Right forelimb (tissue), 1 donor: ENCODE measurements at regions not wholly inside any gene's neighbourhood (a gene's known extent, or its start where the extent isn't known, plus 50 kb on each side); places are given as distances from the start of the nearest gene placed in this dataset.

ENCODE experiments used
- DNase-seq: peaks from one replicate; pipeline ENCODE4 v3.0.0-alpha.2; 2018

DNA sequence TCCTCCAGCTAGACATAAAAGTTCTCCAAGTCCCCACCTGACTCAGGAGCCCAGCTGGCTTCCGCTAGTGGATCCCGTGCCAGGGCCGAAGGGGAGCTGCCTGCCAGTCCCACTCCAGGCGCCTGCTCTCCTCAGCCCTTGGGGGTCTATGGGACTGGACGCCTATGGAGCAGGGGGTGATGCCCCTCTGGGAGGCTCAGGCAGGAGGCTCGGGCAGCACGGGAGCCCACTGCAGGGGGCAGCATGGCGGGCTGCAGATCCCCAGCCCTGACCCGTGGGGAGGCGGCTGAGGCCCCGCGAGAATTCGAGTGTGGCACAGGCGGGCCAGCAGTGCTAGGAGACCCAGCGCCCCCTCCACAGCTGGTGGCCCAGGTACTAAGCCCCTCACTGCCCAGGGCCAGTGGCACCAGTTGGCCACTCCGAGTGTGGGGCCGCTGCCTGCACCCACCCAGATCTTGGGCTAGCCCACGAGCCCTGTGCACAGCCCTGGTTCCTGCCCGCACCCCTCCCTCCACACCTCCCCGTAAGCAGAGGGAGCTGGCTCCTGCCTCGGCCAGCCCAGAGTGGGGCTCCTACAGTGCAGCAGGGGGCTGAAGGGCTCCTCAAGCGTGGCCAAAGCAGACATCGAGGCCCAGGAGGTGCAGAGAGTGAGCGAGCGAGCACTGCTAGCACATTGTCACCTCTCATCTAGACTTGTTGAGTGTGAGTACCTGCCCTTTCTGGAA is 221.3 kb upstream of the NSMCE3 start:
- no peak for DNase-seq

DNA sequence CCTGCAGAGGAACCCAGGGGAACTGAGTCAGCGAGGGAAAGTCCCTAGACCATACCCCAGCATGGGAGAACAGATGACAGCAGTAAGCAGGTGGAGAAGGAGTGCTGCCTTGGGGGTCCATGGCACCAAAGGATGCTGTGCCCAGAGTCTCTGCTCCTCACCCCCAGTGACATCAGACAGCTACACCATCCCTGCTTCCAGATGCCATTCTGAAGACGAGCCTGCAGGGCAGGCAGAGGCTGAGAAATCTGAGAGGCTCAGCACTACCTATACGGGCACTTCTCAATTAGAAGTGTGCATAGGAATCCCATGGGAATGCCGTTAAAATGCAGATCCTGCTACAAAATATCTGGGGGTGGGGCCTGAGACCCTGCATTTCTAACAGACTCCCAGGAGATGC is 211.3 kb upstream of the NSMCE3 start:
- DNase-seq = no peak

DNA sequence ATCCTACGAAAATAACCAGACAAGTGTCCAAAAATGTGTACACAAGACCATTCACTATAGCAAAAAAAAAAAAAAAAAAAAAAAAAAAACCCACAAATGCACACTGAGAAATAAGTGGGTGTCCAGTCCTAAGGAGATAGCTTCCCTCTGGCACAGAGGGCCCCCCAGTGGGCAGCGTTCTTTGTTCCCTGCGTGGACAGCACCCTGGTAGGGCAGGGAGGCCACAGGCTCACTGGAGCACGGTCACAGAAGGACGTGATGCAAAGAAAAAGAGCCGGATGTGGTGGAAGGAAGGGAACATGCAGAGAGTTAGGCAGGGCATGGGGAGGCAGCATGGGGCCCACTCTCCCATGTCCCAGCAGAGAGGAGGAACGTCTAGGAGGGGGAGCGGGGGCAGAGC is 210.7 kb upstream of the NSMCE3 start:
- DNase-seq = no peak

GRCh38 chr15:29477256-29477655 is 207.6 kb upstream of the NSMCE3 start:
- DNase-seq = no peak

DNA sequence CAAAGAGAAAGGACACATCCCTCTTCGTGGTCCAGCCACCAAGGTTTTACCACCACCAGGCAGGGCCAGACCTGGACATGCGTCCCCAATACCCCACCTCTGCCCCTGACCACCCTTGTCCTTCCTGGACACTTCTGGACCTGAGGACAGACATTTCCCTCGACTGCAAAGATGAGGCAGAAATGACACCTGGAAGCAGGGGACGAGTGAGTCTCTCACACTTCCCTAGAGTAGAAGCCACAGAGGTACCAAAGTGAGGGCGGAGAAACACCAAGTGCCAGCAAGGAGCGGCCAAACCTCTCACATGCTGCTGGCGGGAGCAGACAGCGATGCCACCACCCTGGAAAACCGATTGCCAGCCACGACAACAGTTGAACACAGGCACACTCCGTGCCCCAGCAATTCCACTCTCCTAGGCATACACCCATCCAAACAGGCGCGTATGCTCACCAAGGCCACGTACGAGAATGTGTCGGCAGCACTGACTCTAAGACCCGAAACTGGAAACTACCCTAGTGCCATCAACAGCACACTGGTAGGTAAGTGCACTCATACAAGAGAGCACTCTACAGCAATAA is 207.0 kb upstream of the NSMCE3 start:
- no peak for DNase-seq

- no peak for DNase-seq
Observed at GRCh38 chr15:29475096-29475495, 205.5 kb upstream of the NSMCE3 start.

DNA sequence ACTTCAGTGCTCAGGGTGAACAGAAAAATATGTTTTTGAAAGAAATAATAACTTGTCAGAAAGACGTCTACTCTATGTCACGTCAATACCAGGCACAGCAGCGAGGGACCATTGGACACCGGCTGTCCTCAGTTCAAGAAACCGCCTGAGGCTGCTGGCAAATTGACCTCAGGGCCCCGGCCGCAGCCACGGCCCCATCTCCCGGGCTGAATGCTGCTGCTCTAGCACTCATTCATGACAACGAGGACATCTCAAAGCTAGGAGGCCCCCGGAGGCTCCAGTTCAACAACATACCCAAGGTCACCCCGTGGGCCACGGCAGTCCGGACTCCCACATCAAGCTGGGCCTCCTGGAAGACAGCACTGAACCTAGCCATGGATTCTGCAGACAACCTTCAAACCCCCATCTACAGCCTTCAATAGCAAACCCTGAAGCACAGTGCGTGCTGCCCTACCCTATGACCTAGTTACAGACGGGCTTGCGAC is 204.0 kb upstream of the NSMCE3 start:
- no peak for DNase-seq

DNA sequence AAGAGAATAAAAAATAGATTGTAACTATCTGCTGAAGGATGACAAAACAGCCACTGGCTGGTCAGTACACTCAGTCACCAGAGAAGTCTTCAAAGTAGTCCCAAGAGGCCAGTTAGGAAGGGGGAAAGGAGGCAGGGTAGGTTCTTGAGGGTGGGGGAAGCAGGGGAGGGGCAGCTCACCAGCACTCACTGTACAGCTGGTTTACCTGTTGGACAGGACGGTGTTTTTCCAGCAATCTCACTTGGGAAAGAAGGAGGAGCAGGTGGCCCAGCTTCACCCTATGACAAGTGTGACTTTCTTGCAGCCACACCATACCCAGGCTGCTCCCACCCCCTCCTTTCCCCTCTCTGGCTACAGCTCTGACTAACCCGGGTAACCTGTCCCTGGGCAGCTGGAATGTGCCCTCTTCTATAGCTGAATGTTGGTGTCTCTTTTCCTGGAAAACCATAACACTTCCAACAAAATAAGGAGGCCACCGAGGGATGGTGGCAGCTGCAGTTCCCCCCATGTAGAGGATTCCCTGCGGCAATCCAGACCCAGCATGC is 203.4 kb upstream of the NSMCE3 start:
- DNase-seq = no peak

DNA sequence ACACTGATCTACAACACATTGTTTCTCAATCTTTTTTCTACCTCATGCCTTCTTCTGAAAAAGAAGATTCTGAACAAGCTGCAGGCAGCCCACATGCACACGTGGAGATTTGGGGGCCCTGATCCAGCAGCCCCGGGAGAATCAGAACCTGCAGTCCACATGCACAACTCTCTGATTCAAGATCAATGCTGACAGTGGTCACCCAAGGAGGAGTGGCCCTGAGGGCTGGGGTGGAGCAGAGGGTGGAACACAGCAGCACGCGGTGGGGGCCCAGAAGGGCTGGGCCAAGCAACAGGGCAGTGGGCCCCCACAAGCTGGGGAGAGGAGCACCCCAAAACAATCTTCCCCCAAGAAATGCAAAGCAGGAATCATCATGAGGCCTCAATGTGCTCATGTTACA is 202.1 kb upstream of the NSMCE3 start:
- DNase-seq = no peak

GRCh38 chr15:29471306-29471705 is 201.7 kb upstream of the NSMCE3 start:
- no peak for DNase-seq

DNA sequence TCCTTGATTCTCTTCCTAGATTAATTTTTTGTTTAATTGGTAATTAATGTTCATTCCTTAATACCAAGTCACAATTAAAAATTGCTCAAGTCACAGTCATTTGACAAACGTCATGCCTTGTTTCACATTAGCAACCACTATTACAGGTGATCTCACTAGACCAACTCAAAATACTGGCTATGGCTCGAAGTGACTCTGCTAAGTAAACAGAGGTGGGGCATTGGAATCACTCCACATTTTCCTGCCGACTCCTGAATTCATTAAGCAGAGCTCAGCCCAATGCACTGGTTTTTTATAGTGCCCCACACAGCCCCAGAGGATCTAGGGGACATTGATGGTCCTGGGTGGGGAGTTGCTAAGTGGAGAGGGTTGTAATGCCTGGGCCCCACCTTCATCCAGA is 201.2 kb upstream of the NSMCE3 start:
- no peak for DNase-seq

GRCh38 chr15:29470311-29470710 is 200.7 kb upstream of the NSMCE3 start:
- no peak for DNase-seq

GRCh38 chr15:29468899-29469298 is 199.3 kb upstream of the NSMCE3 start:
- DNase-seq = no peak

- no peak for DNase-seq
Observed at GRCh38 chr15:29467091-29467490, 197.5 kb upstream of the NSMCE3 start.

- DNase-seq = no peak
Observed at GRCh38 chr15:29466292-29466691, 196.7 kb upstream of the NSMCE3 start.

DNA sequence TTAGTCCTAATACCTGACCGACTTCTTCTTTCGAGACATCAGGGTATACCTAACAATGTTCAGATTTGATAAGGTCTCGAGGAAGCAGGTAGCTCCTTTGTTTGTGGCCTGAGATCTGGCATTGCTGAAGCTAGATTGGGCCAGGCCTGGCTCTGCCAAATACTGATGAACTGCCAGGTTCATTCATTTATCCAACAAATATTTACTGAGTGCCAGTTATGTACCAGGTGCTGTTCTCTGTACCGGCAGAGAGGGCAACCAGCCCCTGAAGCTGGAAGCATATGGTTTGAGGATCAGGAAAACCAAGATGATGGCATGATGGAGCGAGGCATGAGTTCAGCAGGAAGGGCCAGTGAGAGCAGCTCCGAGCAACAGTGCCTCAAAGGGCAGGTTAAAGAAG is 196.2 kb upstream of the NSMCE3 start:
- DNase-seq = no peak

GRCh38 chr15:29465196-29465595 is 195.6 kb upstream of the NSMCE3 start:
- DNase-seq = no peak

GRCh38 chr15:29461877-29462276 is 192.3 kb upstream of the NSMCE3 start:
- no peak for DNase-seq

DNA sequence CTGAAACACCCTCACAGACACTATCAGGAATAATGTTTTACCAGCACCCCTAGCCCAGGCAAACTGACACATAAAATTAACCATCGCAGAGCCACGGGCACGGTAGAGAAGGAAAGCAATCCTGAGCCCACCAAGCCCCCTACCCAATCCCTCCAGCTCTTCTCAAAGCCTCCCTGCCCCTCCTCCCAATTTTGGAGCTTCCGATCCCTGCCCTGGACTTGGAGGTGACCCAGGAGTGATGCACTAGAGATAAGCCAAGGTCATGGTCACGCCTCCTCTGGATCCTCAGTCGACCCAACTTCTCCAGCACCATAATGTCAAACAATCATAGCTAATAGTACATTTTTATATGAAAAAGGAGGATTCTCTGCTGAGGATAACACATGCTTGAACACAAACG is 188.7 kb upstream of the NSMCE3 start:
- no peak for DNase-seq

DNA sequence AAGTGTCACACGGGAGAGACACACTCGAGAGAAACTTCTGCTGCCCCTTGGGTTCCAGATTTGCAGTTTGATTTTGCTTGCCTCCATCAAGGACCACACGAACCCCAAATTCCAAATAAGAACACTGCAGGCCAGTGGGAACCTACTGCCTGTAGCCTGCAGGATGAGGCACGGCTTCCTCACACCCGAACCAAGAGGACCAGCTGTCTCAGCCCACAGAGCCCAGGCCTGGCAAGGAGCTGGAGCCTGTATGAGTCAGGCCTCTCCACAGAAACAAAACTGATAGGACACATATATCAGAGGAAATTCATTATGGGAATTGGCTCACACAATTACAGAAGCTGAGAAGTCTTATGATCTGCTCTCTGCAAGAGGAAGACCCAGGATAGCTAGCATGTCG is 188.1 kb upstream of the NSMCE3 start:
- no peak for DNase-seq

DNA sequence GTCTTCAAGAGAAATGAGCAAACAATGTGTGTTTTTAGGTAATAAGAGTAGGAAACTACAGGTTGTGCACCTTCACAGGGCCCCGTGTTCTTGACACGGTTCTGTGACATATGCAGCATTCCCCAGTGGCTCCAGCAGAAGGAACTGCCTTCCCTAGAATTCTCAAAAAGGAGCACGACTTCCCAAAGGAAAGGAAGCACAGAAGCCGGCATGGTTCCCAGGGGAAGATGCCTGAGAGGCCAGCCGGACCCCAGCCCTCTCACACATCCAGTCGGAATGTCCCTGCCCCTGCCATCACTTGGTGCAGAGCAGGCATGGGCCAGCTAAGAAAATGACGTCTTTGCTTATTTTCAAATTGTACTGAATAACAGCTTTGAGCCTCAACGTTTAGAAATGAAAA is 187.3 kb upstream of the NSMCE3 start:
- DNase-seq = no peak

DNA sequence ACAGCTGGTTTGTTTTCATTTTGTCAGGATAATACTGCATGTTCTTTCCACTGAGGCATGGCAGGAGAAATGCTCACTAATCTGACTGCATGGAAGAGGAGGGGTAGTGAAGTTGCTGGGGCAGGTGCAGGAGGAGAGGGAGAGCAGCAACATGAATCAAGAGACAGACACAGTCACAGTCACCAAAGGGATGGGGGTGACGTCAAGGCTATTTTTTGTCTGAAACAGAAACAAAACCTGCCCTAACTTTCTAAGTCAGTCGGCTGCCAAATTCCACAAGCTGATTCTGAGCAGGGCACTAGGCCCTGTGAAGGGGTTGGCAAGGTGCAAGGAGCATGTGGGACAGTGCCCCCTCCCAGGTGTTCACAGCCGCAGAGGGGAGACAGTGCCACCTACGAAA is 186.6 kb upstream of the NSMCE3 start:
- no peak for DNase-seq

- no peak for DNase-seq
Observed at GRCh38 chr15:29455530-29455929, 185.9 kb upstream of the NSMCE3 start.

DNA sequence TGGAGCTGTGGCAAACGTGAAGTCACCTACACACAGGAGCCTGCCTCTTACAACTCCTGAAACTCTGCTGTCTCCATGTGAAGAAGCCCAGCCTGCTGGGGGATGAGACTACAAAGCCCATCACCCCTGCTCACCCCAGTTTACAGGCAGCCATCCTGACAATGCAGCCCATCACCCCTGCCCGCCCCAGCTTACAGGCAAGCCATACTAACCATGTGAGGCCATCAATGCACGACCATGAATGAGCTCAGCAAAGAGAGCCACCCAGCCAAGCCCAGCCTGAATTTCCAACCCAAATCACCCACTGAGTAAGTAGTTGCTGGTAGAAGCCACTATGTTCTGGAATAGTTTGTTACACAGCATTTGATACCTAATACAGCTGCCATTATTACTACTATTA is 185.4 kb upstream of the NSMCE3 start:
- no peak for DNase-seq

DNA sequence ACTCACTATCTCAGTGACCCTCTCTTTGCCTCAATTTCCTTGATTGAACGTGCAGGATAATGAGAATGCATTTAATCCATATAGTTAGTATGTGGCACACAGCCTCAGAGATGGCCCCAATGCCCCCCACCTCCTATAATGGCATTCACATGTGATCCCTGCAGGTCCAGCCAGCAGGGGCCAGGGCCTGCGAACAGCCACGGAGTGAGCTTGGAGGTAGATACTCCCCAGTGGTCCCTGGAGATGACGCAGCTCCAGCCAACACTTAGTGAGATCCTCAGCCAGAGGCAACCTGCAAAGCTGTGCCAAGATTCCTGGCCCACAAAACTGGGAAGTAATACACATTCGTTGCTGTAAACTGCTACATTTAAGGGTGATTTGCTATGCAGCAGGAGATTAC is 184.9 kb upstream of the NSMCE3 start:
- DNase-seq = no peak
